Neuronal stem cell (in vitro differentiated cells): ENCODE measurements at regions not wholly inside any gene's neighbourhood (a gene's known extent, or its start where the extent isn't known, plus 50 kb on each side); places are given as distances from the start of the nearest gene placed in this dataset.
"Not testable (repeated sequence)": the region's sequence is repeated elsewhere in the genome, so short reads cannot be mapped to it uniquely, and the experiment has no call there.

Source experiments
- DNase-seq: peaks from one replicate; pipeline ENCODE4 v3.0.0-alpha.2; 2013; ENCODE audit warnings: low spot score
- H2AFZ ChIP-seq: one replicate; pipeline ENCODE4 v1.6.1; 2013; ENCODE audit warnings: mild to moderate bottlenecking, low read length, inconsistent platforms
- H2AK5ac ChIP-seq: 2 replicates; pipeline ENCODE4 v1.6.1; 2013; ENCODE audit warnings: low read depth, mild to moderate bottlenecking, inconsistent platforms, low read length, moderate library complexity, mixed read lengths
- H2BK120ac ChIP-seq: 2 replicates; pipeline ENCODE4 v1.6.1; 2013; ENCODE audit warnings: low read depth, mild to moderate bottlenecking, inconsistent platforms, low read length, moderate library complexity, mixed read lengths
- H2BK12ac ChIP-seq: one replicate; pipeline ENCODE4 v1.6.1; 2013; ENCODE audit warnings: low read length, inconsistent platforms
- H2BK15ac ChIP-seq: 2 replicates; pipeline ENCODE4 v1.6.1; 2013; ENCODE audit warnings: mild to moderate bottlenecking, low read length, inconsistent platforms, mixed read lengths
- H2BK5ac ChIP-seq: one replicate; pipeline ENCODE4 v1.6.1; 2013; ENCODE audit warnings: inconsistent platforms, mild to moderate bottlenecking, low read length, moderate library complexity
- H3K14ac ChIP-seq: one replicate; pipeline ENCODE4 v1.6.1; 2013; ENCODE audit warnings: low read length, inconsistent platforms
- H3K18ac ChIP-seq: 2 replicates; pipeline ENCODE4 v1.6.1; 2013; ENCODE audit warnings: low read length, inconsistent platforms
- H3K23ac ChIP-seq: 2 replicates; pipeline ENCODE4 v1.6.1; 2013; ENCODE audit warnings: low read depth, mild to moderate bottlenecking, mixed read lengths, low read length, inconsistent platforms; ENCODE audit not compliant: poor library complexity
- H3K27ac ChIP-seq: replicated peaks from 3 replicates; pipeline ENCODE4 v1.5.1; 2013; ENCODE audit warnings: low read length, inconsistent platforms
- H3K27me3 ChIP-seq, 3 experiments: 2 replicates each; pipeline ENCODE4 v1.6.1; 2013; ENCODE audit warnings: low read length in 3 of 3, mild to moderate bottlenecking in 2 of 3, inconsistent platforms in 1 of 3, low read depth in 1 of 3, mixed read lengths in 1 of 3, moderate library complexity in 1 of 3; ENCODE audit not compliant: control insufficient read depth in 3 of 3, insufficient read depth in 3 of 3
- H3K36me3 ChIP-seq, 2 donors: replicated peaks in 1 of 2; 2 replicates each; pipeline ENCODE4 v1.6.1; 2013; ENCODE audit warnings: low read length in 2 of 2; ENCODE audit not compliant: control insufficient read depth in 2 of 2, insufficient read depth in 2 of 2
- H3K4ac ChIP-seq: 2 replicates; pipeline ENCODE4 v1.6.1; 2013; ENCODE audit warnings: inconsistent platforms, mild to moderate bottlenecking, low read length, moderate library complexity
- H3K4me1 ChIP-seq, 2 donors: 1 replicate in 1 of 2; 2 replicates in 1 of 2; pipeline ENCODE4 v1.6.1; 2013; ENCODE audit warnings: low read length in 2 of 2, low read depth in 1 of 2; ENCODE audit not compliant: control insufficient read depth in 2 of 2, insufficient read depth in 1 of 2
- H3K4me2 ChIP-seq: one replicate; pipeline ENCODE4 v1.6.1; 2013; ENCODE audit warnings: mild to moderate bottlenecking, low read length, inconsistent platforms; ENCODE audit not compliant: insufficient read depth, poor library complexity, severe bottlenecking
- H3K4me3 ChIP-seq, 2 donors: 2 replicates each; pipeline ENCODE4 v1.5.1; 2013; ENCODE audit warnings: low read length in 2 of 2, mild to moderate bottlenecking in 2 of 2, inconsistent platforms in 1 of 2, moderate library complexity in 1 of 2
- H3K79me1 ChIP-seq: one replicate; pipeline ENCODE4 v1.6.1; 2013; ENCODE audit warnings: low read depth, mild to moderate bottlenecking, inconsistent platforms, low read length, moderate library complexity
- H3K9ac ChIP-seq: one replicate; pipeline ENCODE4 v1.6.1; 2013; ENCODE audit warnings: mild to moderate bottlenecking, low read depth, low read length, inconsistent platforms; ENCODE audit not compliant: poor library complexity
- H3K9me3 ChIP-seq, 2 donors: replicated peaks in 1 of 2; 2 replicates each; pipeline versions ENCODE3 to v1.6.1; 2013; ENCODE audit warnings: low read length in 2 of 2, mild to moderate bottlenecking in 2 of 2, inconsistent platforms in 1 of 2, low read depth in 1 of 2, mixed read lengths in 1 of 2, moderate library complexity in 1 of 2; ENCODE audit not compliant: control insufficient read depth in 2 of 2, insufficient read depth in 1 of 2
- H4K8ac ChIP-seq: one replicate; pipeline ENCODE4 v1.6.1; 2013; ENCODE audit warnings: low read depth, mild to moderate bottlenecking, inconsistent platforms, low read length, moderate library complexity
- H4K91ac ChIP-seq: one replicate; pipeline ENCODE4 v1.6.1; 2013; ENCODE audit warnings: low read length, low read depth, mild to moderate bottlenecking, inconsistent platforms; ENCODE audit not compliant: poor library complexity
- WGBS, 2 donors: extraction: QIAGEN DNeasy Blood & Tissue Kit; methylation state at CpG; one replicate each; pipeline ENCODE4 v1.1.7; 2013; ENCODE audit warnings: missing lambda C conversion rate in 2 of 2, mixed read lengths in 1 of 2; ENCODE audit not compliant: insufficient read length in 2 of 2, insufficient replicate concordance in 1 of 2; ENCODE audit errors: extremely low coverage in 2 of 2; 5-methylcytosine and 5-hydroxymethylcytosine counted together

DNA sequence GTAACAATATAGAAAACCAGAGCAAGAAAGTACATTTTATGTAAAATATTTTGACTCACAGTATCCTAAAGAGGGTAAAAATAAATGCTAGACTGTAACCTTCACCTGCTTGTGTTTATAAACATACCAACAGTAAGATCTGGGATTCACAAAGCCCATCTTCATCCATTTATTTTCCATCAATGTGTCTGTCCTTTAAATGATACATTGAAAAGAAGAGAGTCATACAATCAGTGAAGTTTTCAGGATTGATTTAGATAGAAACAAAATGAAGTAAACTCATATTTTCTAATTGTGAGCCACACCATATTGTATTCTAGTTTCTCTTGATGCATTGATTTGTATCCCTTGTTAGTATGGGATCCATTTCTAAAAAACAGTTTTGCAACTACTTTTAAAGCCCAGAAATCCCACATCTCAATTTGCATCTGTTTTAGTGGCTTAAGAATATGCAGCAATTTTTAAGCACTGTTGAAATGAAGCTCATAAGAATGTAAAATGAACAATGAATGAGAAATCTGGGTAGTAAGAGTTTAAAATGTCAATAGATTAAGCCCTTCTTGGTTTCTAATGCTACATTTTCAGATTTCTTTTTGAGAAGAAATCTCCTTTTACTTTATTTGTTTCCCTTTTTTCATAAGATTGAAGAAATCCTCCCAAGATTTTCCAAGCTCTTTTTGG, 548.1 kb upstream of the ADGRL2 start:
- Histone ChIP-seq H3K9me3 (no peaks in the 10 kb centered on the region), H2AK5ac (no peak overlapping the region), H3K4me2 (no peak overlapping the region), H3K23ac (no peak overlapping the region), H4K91ac (no peak overlapping the region), H3K4me1 (peaks cover 0 to 2% of the 10 kb centered on the region in 2 donors), H2BK15ac (no peak overlapping the region), H3K36me3 (no peaks in the 10 kb centered on the region), H4K8ac (no peak overlapping the region), H3K14ac (no peak overlapping the region), H3K4ac (no peak overlapping the region), H2BK12ac (no peak overlapping the region), H2BK5ac (no peak overlapping the region), H3K27me3 (no peaks in the 10 kb centered on the region), H2BK120ac (no peak overlapping the region), H3K18ac (no peak overlapping the region), H2AFZ (no peak overlapping the region), H3K9ac (no peak overlapping the region), H3K79me1 (no peaks in the 10 kb centered on the region), H3K27ac (no peak overlapping the region), H3K4me3 (no peak overlapping the region)
- no peak for DNase-seq

DNA sequence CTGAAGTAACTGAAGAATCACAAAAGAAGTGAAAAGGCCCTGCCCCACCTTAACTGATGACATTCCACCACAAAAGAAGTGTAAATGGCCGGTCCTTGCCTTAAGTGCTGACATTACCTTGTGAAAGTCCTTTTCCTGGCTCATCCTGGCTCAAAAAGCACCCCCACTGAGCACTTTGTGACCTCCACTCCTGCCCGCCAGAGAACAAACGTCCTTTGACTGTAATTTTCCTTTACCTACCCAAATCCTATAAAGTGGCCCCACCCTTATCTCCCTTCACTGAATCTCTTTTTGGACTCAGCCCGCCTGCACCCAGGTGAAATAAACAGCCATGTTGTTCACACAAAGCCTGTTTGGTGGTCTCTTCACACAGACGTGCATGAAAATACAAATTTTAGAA, 549.9 kb upstream of the ADGRL2 start:
- not testable (repeated sequence) for H2BK12ac ChIP-seq, H2BK120ac ChIP-seq, H3K79me1 ChIP-seq, H4K91ac ChIP-seq, H2BK5ac ChIP-seq, H2AK5ac ChIP-seq, H2AFZ ChIP-seq, H3K9ac ChIP-seq, H3K27me3 ChIP-seq, H3K4me1 ChIP-seq, H3K4ac ChIP-seq, H3K4me3 ChIP-seq, H2BK15ac ChIP-seq, DNase-seq, H3K27ac ChIP-seq, H3K18ac ChIP-seq, H3K9me3 ChIP-seq, H3K36me3 ChIP-seq, H4K8ac ChIP-seq, H3K4me2 ChIP-seq, H3K23ac ChIP-seq, H3K14ac ChIP-seq
- no CpG with 5 or more reads among the region's 5 CpGs for WGBS, 2 donors

DNA sequence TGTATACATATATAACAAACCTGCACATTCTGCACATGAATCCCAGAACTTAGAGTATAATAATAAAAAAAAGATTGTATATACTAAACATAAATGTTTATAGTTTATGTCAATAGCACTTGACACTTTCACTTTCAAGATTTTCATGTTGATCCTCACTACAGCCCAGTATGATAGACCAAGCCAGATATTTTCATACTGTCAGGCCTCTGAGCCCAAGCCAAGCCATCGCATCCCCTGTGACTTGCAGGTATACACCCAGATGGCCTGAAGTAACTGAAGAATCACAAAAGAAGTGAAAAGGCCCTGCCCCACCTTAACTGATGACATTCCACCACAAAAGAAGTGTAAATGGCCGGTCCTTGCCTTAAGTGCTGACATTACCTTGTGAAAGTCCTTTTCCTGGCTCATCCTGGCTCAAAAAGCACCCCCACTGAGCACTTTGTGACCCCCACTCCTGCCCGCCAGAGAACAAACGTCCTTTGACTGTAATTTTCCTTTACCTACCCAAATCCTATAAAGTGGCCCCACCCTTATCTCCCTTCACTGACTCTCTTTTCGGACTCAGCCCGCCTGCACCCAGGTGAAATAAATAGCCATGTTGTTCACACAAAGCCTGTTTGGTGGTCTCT, 555.5 kb upstream of the ADGRL2 start:
- H4K91ac ChIP-seq, H3K4me3 ChIP-seq, H2AK5ac ChIP-seq, H3K14ac ChIP-seq, H2AFZ ChIP-seq, H3K23ac ChIP-seq, H3K36me3 ChIP-seq, H3K27me3 ChIP-seq, H2BK5ac ChIP-seq, H2BK15ac ChIP-seq, H3K4me1 ChIP-seq, H3K4me2 ChIP-seq, H2BK120ac ChIP-seq, DNase-seq, H4K8ac ChIP-seq, H3K27ac ChIP-seq, H3K9ac ChIP-seq, H3K18ac ChIP-seq, H3K79me1 ChIP-seq, H3K9me3 ChIP-seq, H3K4ac ChIP-seq, H2BK12ac ChIP-seq: not testable (repeated sequence)
- no CpG with 5 or more reads among the region's 6 CpGs for WGBS, 2 donors

DNA sequence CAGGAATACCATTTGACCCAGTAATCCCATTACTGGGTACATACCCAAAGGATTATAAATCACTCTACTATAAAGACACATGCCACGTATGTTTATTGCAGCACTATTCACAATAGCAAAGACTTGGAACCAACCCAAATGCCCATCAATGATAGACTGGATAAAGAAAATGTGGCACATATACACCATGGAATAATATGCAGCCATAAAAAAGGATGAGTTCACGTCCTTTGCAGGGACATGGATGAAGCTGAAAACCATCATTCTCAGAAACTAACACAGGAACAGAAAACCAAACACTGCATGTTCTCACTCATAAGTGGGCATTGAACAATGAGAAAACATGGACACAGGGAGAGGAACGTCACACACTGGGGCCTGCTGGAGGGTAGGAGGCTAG, 556.1 kb upstream of the ADGRL2 start:
- not testable (repeated sequence) for H3K4me1 ChIP-seq, H2AK5ac ChIP-seq, H2BK15ac ChIP-seq, H3K36me3 ChIP-seq, H2BK120ac ChIP-seq, H2AFZ ChIP-seq, H3K4me2 ChIP-seq, H2BK12ac ChIP-seq, H3K18ac ChIP-seq, H3K4ac ChIP-seq, H4K91ac ChIP-seq, DNase-seq, H2BK5ac ChIP-seq, H3K4me3 ChIP-seq, H3K79me1 ChIP-seq, H3K9ac ChIP-seq, H3K14ac ChIP-seq, H3K27me3 ChIP-seq, H4K8ac ChIP-seq, H3K9me3 ChIP-seq, H3K23ac ChIP-seq, H3K27ac ChIP-seq
- no CpG with 5 or more reads among the region's 3 CpGs for WGBS, 2 donors
